Hepatocyte (in vitro differentiated cells): ENCODE measurements at regions not wholly inside any gene's neighbourhood (a gene's known extent, or its start where the extent isn't known, plus 50 kb on each side); places are given as distances from the start of the nearest gene placed in this dataset.

ENCODE experiments used
- EZH2 ChIP-seq: fragments of 200-600 bp; sonication (generic); IDR thresholded peaks from 2 replicates; pipeline ENCODE4 v1.6.1; 2016; ENCODE audit warnings: antibody characterized with exemption, mild to moderate bottlenecking, borderline replicate concordance
- TF ChIP-seq, protein P1 (sequence below): fragments of 200-600 bp; sonication (generic); IDR thresholded peaks from 2 replicates; pipeline ENCODE4 v1.5.1; 2016; ENCODE audit warnings: antibody characterized with exemption, mild to moderate bottlenecking; ENCODE audit not compliant: poor library complexity

- TF ChIP-seq, protein P1, sequence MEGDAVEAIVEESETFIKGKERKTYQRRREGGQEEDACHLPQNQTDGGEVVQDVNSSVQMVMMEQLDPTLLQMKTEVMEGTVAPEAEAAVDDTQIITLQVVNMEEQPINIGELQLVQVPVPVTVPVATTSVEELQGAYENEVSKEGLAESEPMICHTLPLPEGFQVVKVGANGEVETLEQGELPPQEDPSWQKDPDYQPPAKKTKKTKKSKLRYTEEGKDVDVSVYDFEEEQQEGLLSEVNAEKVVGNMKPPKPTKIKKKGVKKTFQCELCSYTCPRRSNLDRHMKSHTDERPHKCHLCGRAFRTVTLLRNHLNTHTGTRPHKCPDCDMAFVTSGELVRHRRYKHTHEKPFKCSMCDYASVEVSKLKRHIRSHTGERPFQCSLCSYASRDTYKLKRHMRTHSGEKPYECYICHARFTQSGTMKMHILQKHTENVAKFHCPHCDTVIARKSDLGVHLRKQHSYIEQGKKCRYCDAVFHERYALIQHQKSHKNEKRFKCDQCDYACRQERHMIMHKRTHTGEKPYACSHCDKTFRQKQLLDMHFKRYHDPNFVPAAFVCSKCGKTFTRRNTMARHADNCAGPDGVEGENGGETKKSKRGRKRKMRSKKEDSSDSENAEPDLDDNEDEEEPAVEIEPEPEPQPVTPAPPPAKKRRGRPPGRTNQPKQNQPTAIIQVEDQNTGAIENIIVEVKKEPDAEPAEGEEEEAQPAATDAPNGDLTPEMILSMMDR: no peak
- TF ChIP-seq EZH2: no peak
Measured at GRCh38 chr7:25314094-25314730, 85.9 kb upstream of the NPVF start.
